H9 (cell line): ENCODE measurements at regions not wholly inside any gene's neighbourhood (a gene's known extent, or its start where the extent isn't known, plus 50 kb on each side); places are given as distances from the start of the nearest gene placed in this dataset.

Source experiments
- DNase-seq: peaks from one replicate; pipeline ENCODE4 v3.0.0-alpha.2; 2017
- H2AFZ ChIP-seq: one replicate; pipeline ENCODE4 v1.6.1; 2013; ENCODE audit warnings: mild to moderate bottlenecking, low read length, control low read depth, moderate library complexity
- H2AK5ac ChIP-seq: 2 replicates; pipeline ENCODE4 v1.6.1; 2013; ENCODE audit warnings: low read length, control low read depth, mixed read lengths; ENCODE audit not compliant: insufficient read length
- H2BK120ac ChIP-seq: one replicate; pipeline ENCODE4 v1.6.1; 2013; ENCODE audit warnings: low read depth, mild to moderate bottlenecking, low read length, control low read depth, inconsistent platforms; ENCODE audit not compliant: poor library complexity, severe bottlenecking
- H2BK12ac ChIP-seq: 2 replicates; pipeline ENCODE4 v1.6.1; 2013; ENCODE audit warnings: low read length, control low read depth, mixed read lengths, low read depth; ENCODE audit not compliant: insufficient read length
- H2BK15ac ChIP-seq: 2 replicates; pipeline ENCODE4 v1.6.1; 2013; ENCODE audit warnings: low read depth, low read length, control low read depth
- H2BK20ac ChIP-seq: one replicate; pipeline ENCODE4 v1.6.1; 2013; ENCODE audit warnings: low read depth, mild to moderate bottlenecking, low read length, control low read depth, inconsistent platforms; ENCODE audit not compliant: poor library complexity, severe bottlenecking
- H2BK5ac ChIP-seq: 2 replicates; pipeline ENCODE4 v1.6.1; 2013; ENCODE audit warnings: low read length, control low read depth, mixed read lengths; ENCODE audit not compliant: insufficient read length
- H3K14ac ChIP-seq: 2 replicates; pipeline ENCODE4 v1.6.1; 2013; ENCODE audit warnings: low read length, control low read depth; ENCODE audit not compliant: insufficient read depth
- H3K18ac ChIP-seq: 2 replicates; pipeline ENCODE4 v1.6.1; 2013; ENCODE audit warnings: low read depth, mild to moderate bottlenecking, mixed read lengths, low read length, control low read depth; ENCODE audit not compliant: insufficient read length
- H3K23ac ChIP-seq: 2 replicates; pipeline ENCODE4 v1.6.1; 2013; ENCODE audit warnings: low read length, control low read depth, mixed read lengths, low read depth; ENCODE audit not compliant: insufficient read length
- H3K23me2 ChIP-seq: 2 replicates; pipeline ENCODE4 v1.6.1; 2013; ENCODE audit warnings: low read depth, mild to moderate bottlenecking, mixed read lengths, low read length, control low read depth; ENCODE audit not compliant: insufficient read length, poor library complexity, severe bottlenecking
- H3K27ac ChIP-seq: 2 replicates; pipeline ENCODE4 v1.5.1; 2013; ENCODE audit warnings: low read length, control low read depth, mixed read lengths, low read depth; ENCODE audit not compliant: insufficient read length
- H3K27me3 ChIP-seq: 2 replicates; pipeline ENCODE4 v1.6.1; 2013; ENCODE audit warnings: low read length, control low read depth, inconsistent platforms; ENCODE audit not compliant: insufficient read depth
- H3K4ac ChIP-seq: 2 replicates; pipeline ENCODE4 v1.6.1; 2013; ENCODE audit warnings: low read depth, mild to moderate bottlenecking, control low read depth, inconsistent platforms, low read length, moderate library complexity
- H3K4me1 ChIP-seq: 2 replicates; pipeline ENCODE4 v1.6.1; 2013; ENCODE audit warnings: low read length, control low read depth, inconsistent platforms; ENCODE audit not compliant: insufficient read depth
- H3K4me2 ChIP-seq: 2 replicates; pipeline ENCODE4 v1.6.1; 2013; ENCODE audit warnings: low read length, control low read depth, mixed read lengths; ENCODE audit not compliant: insufficient read length, insufficient read depth
- H3K56ac ChIP-seq: 2 replicates; pipeline ENCODE4 v1.6.1; 2013; ENCODE audit warnings: low read depth, mild to moderate bottlenecking, mixed read lengths, low read length, control low read depth; ENCODE audit not compliant: insufficient read length
- H3K79me1 ChIP-seq: 2 replicates; pipeline ENCODE4 v1.6.1; 2013; ENCODE audit warnings: low read depth, mild to moderate bottlenecking, moderate library complexity, low read length, control low read depth, inconsistent platforms; ENCODE audit not compliant: insufficient read depth, poor library complexity, severe bottlenecking
- H3K79me2 ChIP-seq: 2 replicates; pipeline ENCODE4 v1.6.1; 2013; ENCODE audit warnings: low read length, control low read depth, inconsistent platforms; ENCODE audit not compliant: insufficient read depth
- H3K9ac ChIP-seq: 2 replicates; pipeline ENCODE4 v1.6.1; 2013; ENCODE audit warnings: low read length, control low read depth, mixed read lengths; ENCODE audit not compliant: insufficient read length; ENCODE audit errors: extremely low read depth
- H3K9me3 ChIP-seq: one replicate; pipeline ENCODE4 v1.6.1; 2013; ENCODE audit warnings: low read depth, low read length, inconsistent platforms; ENCODE audit not compliant: control insufficient read depth
- H3T11ph ChIP-seq: one replicate; pipeline ENCODE4 v1.6.1; 2013; ENCODE audit warnings: mild to moderate bottlenecking, low read length, control low read depth, inconsistent platforms
- H4K20me1 ChIP-seq: one replicate; pipeline ENCODE4 v1.6.1; 2013; ENCODE audit not compliant: control insufficient read depth, insufficient read length, insufficient read depth
- H4K5ac ChIP-seq: 2 replicates; pipeline ENCODE4 v1.6.1; 2013; ENCODE audit warnings: low read depth, mild to moderate bottlenecking, mixed read lengths, low read length, control low read depth; ENCODE audit not compliant: insufficient read length
- H4K8ac ChIP-seq: replicated peaks from 2 replicates; pipeline ENCODE4 v1.6.1; 2013; ENCODE audit warnings: low read length, control low read depth, mixed read lengths, low read depth; ENCODE audit not compliant: insufficient read length
- H4K91ac ChIP-seq: 2 replicates; pipeline ENCODE4 v1.6.1; 2013; ENCODE audit warnings: low read depth, mild to moderate bottlenecking, moderate library complexity, mixed read lengths, low read length, control low read depth; ENCODE audit not compliant: insufficient read length
- H3K27ac Mint-ChIP-seq, 3 experiments: 2 replicates in 2 of 3; 3 replicates in 1 of 3; pipeline ENCODE4 v1.8.0; 2020 to 2021; ENCODE audit warnings: mixed read lengths in 3 of 3, mild to moderate bottlenecking in 1 of 3, moderate library complexity in 1 of 3
- H3K27me3 Mint-ChIP-seq: 2 replicates; pipeline ENCODE4 v1.8.0; 2021; ENCODE audit warnings: low read depth, mild to moderate bottlenecking, moderate library complexity, mixed read lengths
- H3K36me3 Mint-ChIP-seq, 3 experiments: 2 replicates in 2 of 3; 3 replicates in 1 of 3; pipeline ENCODE4 v1.8.0; 2020 to 2021; ENCODE audit warnings: low read depth in 3 of 3, mixed read lengths in 3 of 3; ENCODE audit not compliant: insufficient read depth in 1 of 3
- H3K4me1 Mint-ChIP-seq, 2 experiments: 2 replicates each; pipeline ENCODE4 v1.8.0; 2020; ENCODE audit warnings: mixed read lengths in 2 of 2
- H3K4me3 Mint-ChIP-seq, 2 experiments: 2 replicates in 1 of 2; 3 replicates in 1 of 2; pipeline ENCODE4 v1.8.0; 2020 to 2021; ENCODE audit warnings: mild to moderate bottlenecking in 2 of 2, mixed read lengths in 2 of 2, moderate library complexity in 1 of 2
- H3K9me3 Mint-ChIP-seq, 2 experiments: 2 replicates in 1 of 2; 3 replicates in 1 of 2; pipeline ENCODE4 v1.8.0; 2020; ENCODE audit warnings: mild to moderate bottlenecking in 2 of 2, mixed read lengths in 2 of 2, moderate library complexity in 1 of 2
- CTCF ChIP-seq: fragments of 200-600 bp; sonication (generic); conservative IDR thresholded peaks from 3 replicates; pipeline ENCODE4 v1.8.0; 2021; ENCODE audit warnings: antibody characterized with exemption, mild to moderate bottlenecking
- WGBS: extraction: QIAGEN DNeasy Blood & Tissue Kit; methylation state at CpG from one replicate; pipeline ENCODE4 v1.1.7; 2013; ENCODE audit warnings: missing lambda C conversion rate, low lambda C conversion rate, mixed read lengths; ENCODE audit not compliant: insufficient read length; ENCODE audit errors: extremely low coverage; 5-methylcytosine and 5-hydroxymethylcytosine counted together

- peaks cover 4 to 10% of the 10 kb centered on the region in 2 experiments for H3K4me1 Mint-ChIP-seq
Measured at GRCh38 chr4:135239964-135240363, 1038.4 kb upstream of the PABPC4L start.

More at GRCh38 chr4:135239964-135240363, 1038.4 kb upstream of the PABPC4L start:
- Histone ChIP-seq H2BK20ac (no peak overlapping the region), H2BK120ac (no peak overlapping the region), H3K79me1 (no peaks in the 10 kb centered on the region), H3K27ac (no peak overlapping the region), H4K20me1 (no peaks in the 10 kb centered on the region), H3K23ac (no peak overlapping the region), H4K5ac (no peak overlapping the region), H2AK5ac (no peak overlapping the region), H3K23me2 (no peaks in the 10 kb centered on the region), H3K9me3 (no peaks in the 10 kb centered on the region), H3K27me3 (no peaks in the 10 kb centered on the region), H3K56ac (no peak overlapping the region), H2AFZ (no peak overlapping the region), H3K14ac (no peak overlapping the region), H3K18ac (no peak overlapping the region), H2BK5ac (no peak overlapping the region), H4K91ac (no peak overlapping the region), H3K9ac (no peak overlapping the region), H3K79me2 (no peaks in the 10 kb centered on the region), H2BK12ac (no peak overlapping the region), H4K8ac (no peak overlapping the region), H3T11ph (no peak overlapping the region), H3K4ac (no peak overlapping the region), H2BK15ac (no peak overlapping the region), H3K4me2 (no peak overlapping the region), H3K4me1 (no peaks in the 10 kb centered on the region; the same call in 1 of the 2 replicates)
- WGBS = no CpG with 5 or more reads among the region's 4 CpGs
- Mint-ChIP-seq H3K36me3 (no peaks in the 10 kb centered on the region), H3K27me3 (no peaks in the 10 kb centered on the region), H3K4me3 (no peak overlapping the region), H3K27ac (no peak overlapping the region), H3K9me3 (no peaks in the 10 kb centered on the region)
- DNase-seq = no peak
- TF ChIP-seq CTCF = no peak
